ENCODE measurements at regions not wholly inside any gene's neighbourhood (a gene's known extent, or its start where the extent isn't known, plus 50 kb on each side); places are given as distances from the start of the nearest gene placed in this dataset.

DNA sequence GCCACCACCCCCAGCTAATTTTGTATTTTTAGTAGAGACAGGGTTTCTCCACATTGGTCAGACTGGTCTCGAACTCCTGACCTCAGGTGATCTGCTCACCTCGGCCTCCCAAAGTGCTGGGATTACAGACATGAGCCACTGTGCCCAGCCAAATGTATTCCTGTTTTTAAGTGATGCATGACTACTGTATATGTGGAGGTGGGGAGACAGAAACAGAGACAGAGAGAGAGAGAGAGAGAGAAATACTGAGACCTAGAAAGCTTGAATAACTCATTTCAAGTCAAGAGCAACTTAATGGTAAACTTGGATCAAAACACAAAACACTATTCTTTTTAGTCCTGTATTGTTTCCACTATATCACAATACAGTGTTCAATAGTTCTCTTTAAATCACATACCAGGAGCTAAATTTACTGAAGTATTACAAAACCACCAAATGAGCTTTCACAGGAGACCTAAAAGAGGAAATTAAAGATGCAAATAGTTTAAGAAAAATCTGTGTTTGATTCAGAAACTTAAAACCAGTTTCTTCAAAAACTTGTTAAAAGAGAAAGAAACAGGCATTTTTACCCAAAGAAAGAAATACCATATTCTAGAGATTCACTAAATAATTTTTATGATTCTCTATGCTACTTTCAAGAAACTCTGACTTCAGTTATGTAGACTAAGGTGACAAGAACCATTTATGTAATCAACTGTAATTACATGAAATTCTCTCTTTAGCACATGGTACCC lies 188.7 kb downstream of the ETS1 start:
- peak overlapping the region; percentile 41 for H2AFZ ChIP-seq (ENCODE audit: insufficient read depth, low read depth, low read length, poor library complexity, severe bottlenecking)
- peaks cover 36% of the 10 kb centered on the region for H3K4me1 Mint-ChIP-seq
- H3K9ac ChIP-seq (ENCODE audit: low read length), result peak overlapping the region; percentile 13
- H3K9me3 ChIP-seq (ENCODE audit: control extremely low read depth in 1 of 3, control insufficient read depth in 2 of 3, insufficient read depth in 1 of 3, low read length in 2 of 3), result no peaks in the 10 kb centered on the region
- no peaks in the 10 kb centered on the region for H3K79me2 ChIP-seq (ENCODE audit: control insufficient read depth, insufficient read depth, low read length)
- H3K4me1 ChIP-seq (ENCODE audit: control insufficient read depth in 2 of 2, insufficient read depth in 2 of 2, low read length in 2 of 2), result peaks cover 25% of the 10 kb centered on the region in 2 donors
- peak overlapping the region; percentile 60 for H3K4me2 ChIP-seq (replicated peaks; ENCODE audit: low read depth, low read length, poor library complexity, severe bottlenecking)
- no peaks in the 10 kb centered on the region for H4K20me1 ChIP-seq (ENCODE audit: control insufficient read depth, insufficient read depth, low read length, poor library complexity, severe bottlenecking)
- TF ChIP-seq EZH2 (IDR thresholded peaks at IDR 0.05; ENCODE audit: borderline replicate concordance, insufficient read depth, low read depth, low read length, poor library complexity, severe bottlenecking), result no peak
- TF ChIP-seq, protein P1, sequence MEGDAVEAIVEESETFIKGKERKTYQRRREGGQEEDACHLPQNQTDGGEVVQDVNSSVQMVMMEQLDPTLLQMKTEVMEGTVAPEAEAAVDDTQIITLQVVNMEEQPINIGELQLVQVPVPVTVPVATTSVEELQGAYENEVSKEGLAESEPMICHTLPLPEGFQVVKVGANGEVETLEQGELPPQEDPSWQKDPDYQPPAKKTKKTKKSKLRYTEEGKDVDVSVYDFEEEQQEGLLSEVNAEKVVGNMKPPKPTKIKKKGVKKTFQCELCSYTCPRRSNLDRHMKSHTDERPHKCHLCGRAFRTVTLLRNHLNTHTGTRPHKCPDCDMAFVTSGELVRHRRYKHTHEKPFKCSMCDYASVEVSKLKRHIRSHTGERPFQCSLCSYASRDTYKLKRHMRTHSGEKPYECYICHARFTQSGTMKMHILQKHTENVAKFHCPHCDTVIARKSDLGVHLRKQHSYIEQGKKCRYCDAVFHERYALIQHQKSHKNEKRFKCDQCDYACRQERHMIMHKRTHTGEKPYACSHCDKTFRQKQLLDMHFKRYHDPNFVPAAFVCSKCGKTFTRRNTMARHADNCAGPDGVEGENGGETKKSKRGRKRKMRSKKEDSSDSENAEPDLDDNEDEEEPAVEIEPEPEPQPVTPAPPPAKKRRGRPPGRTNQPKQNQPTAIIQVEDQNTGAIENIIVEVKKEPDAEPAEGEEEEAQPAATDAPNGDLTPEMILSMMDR (IDR thresholded peaks at IDR 0.05), result no peak
- H3K27ac Mint-ChIP-seq, result peak overlapping the region; percentile 43
- ATAC-seq (ENCODE audit: low read depth) (peak; percentile 67), DNase-seq (peak; percentile 70)
- H3K9me3 Mint-ChIP-seq (ENCODE audit: insufficient read depth), result no peaks in the 10 kb centered on the region
- peak overlapping the region in 1 of 5 experiments; percentile 34 for H3K4me3 ChIP-seq (ENCODE audit: control extremely low read depth in 1 of 5, extremely low read depth in 1 of 5, insufficient read depth in 1 of 5, low read depth in 2 of 5, low read length in 4 of 5)
- peak overlapping the region; percentile 2 for H3K4me3 Mint-ChIP-seq
- CTCF ChIA-PET, result interaction anchor here (1.6 to 2.2 kb wide), 2 partner anchors 10 to 108 kb away, joined by 4 to 10 read pairs; no protein-coding TSS in a partner anchor
- H3K36me3 ChIP-seq (replicated peaks in 1 of 2; ENCODE audit: control extremely low read depth in 1 of 2, control insufficient read depth in 1 of 2, extremely low read depth in 1 of 2, insufficient read depth in 2 of 2, low read length in 1 of 2), result no peaks in the 10 kb centered on the region
- POLR2A ChIA-PET, result interaction anchor here (1.0 kb wide), 1 partner anchor 232 kb away, joined by 3 read pairs; no protein-coding TSS in a partner anchor
- intact Hi-C loops (cut with micrococcal nuclease), result loop anchor here (5.0 to 10.0 kb wide), 4 partner anchors 46 to 106 kb away; no protein-coding TSS in a partner anchor
- H3K27me3 Mint-ChIP-seq, result no peaks in the 10 kb centered on the region
- 80% methylated on average over 2 of the region's 2 CpGs for WGBS (ENCODE audit: insufficient coverage)
- H3K27me3 ChIP-seq (replicated peaks in 1 of 4; ENCODE audit: control extremely low read depth in 1 of 4, control insufficient read depth in 3 of 4, insufficient read depth in 4 of 4, low read length in 3 of 4), result no peaks in the 10 kb centered on the region
- H3K27ac ChIP-seq (ENCODE audit: low read length in 2 of 2), result peak overlapping the region; percentile 61 to 76

DNA sequence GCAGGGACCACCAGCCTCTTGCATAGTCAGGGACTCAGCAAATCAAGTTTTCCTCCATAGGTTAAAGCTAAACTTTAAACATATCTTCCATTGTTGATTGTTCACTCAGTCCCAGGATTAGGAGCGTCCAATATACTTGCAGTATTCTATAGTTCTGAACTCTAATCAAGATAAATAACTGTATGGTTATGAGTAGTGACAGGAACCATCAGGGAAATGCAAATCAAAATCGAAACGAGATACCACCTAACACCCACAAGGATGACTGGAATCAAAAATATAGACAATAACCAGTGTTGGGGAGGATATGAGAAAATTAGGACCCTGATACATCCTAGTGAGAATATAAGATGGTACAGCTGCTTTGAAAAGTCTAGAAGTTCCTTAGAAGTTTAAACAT lies 190.0 kb downstream of the ETS1 start:
- Histone ChIP-seq H3K36me3 (replicated peaks in 1 of 2; ENCODE audit: control extremely low read depth in 1 of 2, control insufficient read depth in 1 of 2, extremely low read depth in 1 of 2, insufficient read depth in 2 of 2, low read length in 1 of 2) (no peaks in the 10 kb centered on the region), H4K20me1 (ENCODE audit: control insufficient read depth, insufficient read depth, low read length, poor library complexity, severe bottlenecking) (no peaks in the 10 kb centered on the region), H3K4me2 (replicated peaks; ENCODE audit: low read depth, low read length, poor library complexity, severe bottlenecking) (no peak overlapping the region), H3K27me3 (replicated peaks in 1 of 4; ENCODE audit: control extremely low read depth in 1 of 4, control insufficient read depth in 3 of 4, insufficient read depth in 4 of 4, low read length in 3 of 4) (no peaks in the 10 kb centered on the region), H3K79me2 (ENCODE audit: control insufficient read depth, insufficient read depth, low read length) (no peaks in the 10 kb centered on the region), H2AFZ (ENCODE audit: insufficient read depth, low read depth, low read length, poor library complexity, severe bottlenecking) (no peak overlapping the region), H3K9ac (ENCODE audit: low read length) (no peak overlapping the region), H3K4me3 (ENCODE audit: control extremely low read depth in 1 of 5, extremely low read depth in 1 of 5, insufficient read depth in 1 of 5, low read depth in 2 of 5, low read length in 4 of 5) (no peak overlapping the region), H3K27ac (ENCODE audit: low read length in 2 of 2) (no peak overlapping the region), H3K9me3 (ENCODE audit: control extremely low read depth in 1 of 3, control insufficient read depth in 2 of 3, insufficient read depth in 1 of 3, low read length in 2 of 3) (no peaks in the 10 kb centered on the region), H3K4me1 (ENCODE audit: control insufficient read depth in 2 of 2, insufficient read depth in 2 of 2, low read length in 2 of 2) (peaks cover 25% of the 10 kb centered on the region in 2 donors)
- no peaks in the 10 kb centered on the region for H3K27me3 Mint-ChIP-seq
- no peak for TF ChIP-seq EZH2 (IDR thresholded peaks at IDR 0.05; ENCODE audit: borderline replicate concordance, insufficient read depth, low read depth, low read length, poor library complexity, severe bottlenecking)
- TF ChIP-seq, protein P1 (IDR thresholded peaks at IDR 0.05), result no peak
- H3K9me3 Mint-ChIP-seq (ENCODE audit: insufficient read depth), result no peaks in the 10 kb centered on the region
- WGBS (ENCODE audit: insufficient coverage), result no CpG with 5 or more reads among the region's 3 CpGs
- intact Hi-C loops (cut with micrococcal nuclease), result loop anchor here (5.0 to 10.0 kb wide), 4 partner anchors 47 to 105 kb away; no protein-coding TSS in a partner anchor
- ChIA-PET CTCF (interaction anchor here (0.9 kb wide), 1 partner anchor 234 kb away, joined by 3 read pairs; no protein-coding TSS in a partner anchor), POLR2A (interaction anchor here (0.7 kb wide), 1 partner anchor 126 kb away, joined by 3 read pairs; no protein-coding TSS in a partner anchor)
- H3K4me1 Mint-ChIP-seq, result peaks cover 38% of the 10 kb centered on the region
- H3K27ac Mint-ChIP-seq, result peak overlapping the region; percentile 37
- DNase-seq (no peak), ATAC-seq (ENCODE audit: low read depth) (no peak)
- no peak overlapping the region for H3K4me3 Mint-ChIP-seq

All from B cell (primary cell).